ENCODE measurements at regions not wholly inside any gene's neighbourhood (a gene's known extent, or its start where the extent isn't known, plus 50 kb on each side); places are given as distances from the start of the nearest gene placed in this dataset.
"Not testable (repeated sequence)": the region's sequence is repeated elsewhere in the genome, so short reads cannot be mapped to it uniquely, and the experiment has no call there.

GRCh38 chr7:120190109-120190508, 82.9 kb upstream of the KCND2 start:
- ATAC-seq = no peak

GRCh38 chr7:120190566-120190965, 82.4 kb upstream of the KCND2 start:
- no peak for TF ChIP-seq ZFP30 (CRISPR knock-in tag; IDR thresholded peaks at IDR 0.05)
- no peak for ATAC-seq

More at GRCh38 chr7:120190109-120190508, 82.9 kb upstream of the KCND2 start:
- TF ChIP-seq TCF4 (CRISPR knock-in tag; IDR thresholded peaks at IDR 0.05; ENCODE audit: borderline replicate concordance) (no peak), CSRNP3 (CRISPR knock-in tag; IDR thresholded peaks at IDR 0.05) (no peak), ISL1 (CRISPR knock-in tag; IDR thresholded peaks at IDR 0.05) (no peak), ZNF8 (CRISPR knock-in tag; IDR thresholded peaks at IDR 0.05) (no peak), PATZ1 (CRISPR knock-in tag; IDR thresholded peaks at IDR 0.05; ENCODE audit: borderline replicate concordance) (no peak), POU6F1 (CRISPR knock-in tag; IDR thresholded peaks at IDR 0.05; ENCODE audit: borderline replicate concordance, low read depth) (no peak), ZNF70 (CRISPR knock-in tag; IDR thresholded peaks at IDR 0.05) (no peak), ZFP3 (CRISPR knock-in tag; IDR thresholded peaks at IDR 0.05) (no peak), ARNTL (CRISPR knock-in tag; IDR thresholded peaks at IDR 0.05; ENCODE audit: borderline replicate concordance, low read depth) (no peak), ZC3H10 (CRISPR knock-in tag; IDR thresholded peaks at IDR 0.05) (no peak), ZFP30 (CRISPR knock-in tag; IDR thresholded peaks at IDR 0.05) (no peak), CREB5 (CRISPR knock-in tag; IDR thresholded peaks at IDR 0.05; ENCODE audit: low read depth) (no peak), PPARA (CRISPR knock-in tag; IDR thresholded peaks at IDR 0.05; ENCODE audit: borderline replicate concordance) (no peak), OSR1 (CRISPR knock-in tag; IDR thresholded peaks at IDR 0.05) (no peak), ZNF565 (CRISPR knock-in tag; conservative IDR thresholded peaks at IDR 0.05; ENCODE audit: low read depth) (no peak), BACH2 (CRISPR knock-in tag; IDR thresholded peaks at IDR 0.05; ENCODE audit: borderline replicate concordance) (no peak), RARB (CRISPR knock-in tag; IDR thresholded peaks at IDR 0.05) (no peak), TSHZ2 (CRISPR knock-in tag; IDR thresholded peaks at IDR 0.05) (no peak), SNAI2 (CRISPR knock-in tag; IDR thresholded peaks at IDR 0.05) (no peak), CSDC2 (CRISPR knock-in tag; IDR thresholded peaks at IDR 0.05) (no peak)

- ATAC-seq = not testable (repeated sequence)
Observed at GRCh38 chr7:120191423-120191822, 81.6 kb upstream of the KCND2 start.

GRCh38 chr7:120201290-120201689, 71.7 kb upstream of the KCND2 start:
- ATAC-seq = no peak
- TF ChIP-seq PPARA (CRISPR knock-in tag; IDR thresholded peaks at IDR 0.05; ENCODE audit: borderline replicate concordance) (no peak), ZNF565 (CRISPR knock-in tag; conservative IDR thresholded peaks at IDR 0.05; ENCODE audit: low read depth) (no peak), ZFP30 (CRISPR knock-in tag; IDR thresholded peaks at IDR 0.05) (no peak), OSR1 (CRISPR knock-in tag; IDR thresholded peaks at IDR 0.05) (no peak), PATZ1 (CRISPR knock-in tag; IDR thresholded peaks at IDR 0.05; ENCODE audit: borderline replicate concordance) (no peak), RARB (CRISPR knock-in tag; IDR thresholded peaks at IDR 0.05) (no peak), ZFP3 (CRISPR knock-in tag; IDR thresholded peaks at IDR 0.05) (no peak), TOX (CRISPR knock-in tag; IDR thresholded peaks at IDR 0.05; ENCODE audit: borderline replicate concordance) (no peak), ZC3H10 (CRISPR knock-in tag; IDR thresholded peaks at IDR 0.05) (no peak), TCF4 (CRISPR knock-in tag; IDR thresholded peaks at IDR 0.05; ENCODE audit: borderline replicate concordance) (no peak), CSRNP3 (CRISPR knock-in tag; IDR thresholded peaks at IDR 0.05) (no peak)

Data from SK-N-SH treated with all-trans-retinoic acid at 6 μM for 48 hours (cell line).